ENCODE measurements at regions not wholly inside any gene's neighbourhood (a gene's known extent, or its start where the extent isn't known, plus 50 kb on each side); places are given as distances from the start of the nearest gene placed in this dataset.

- peaks cover 0 to 4% (median 0%) of the 10 kb centered on the region in 9 donors for H3K4me1 ChIP-seq
- no peak for DNase-seq
- H3K27me3 ChIP-seq = no peaks in the 10 kb centered on the region
- TF ChIP-seq CTCF (IDR thresholded peaks at IDR 0.05) = no peak
- ATAC-seq = no peak
- intact Hi-C loops (cut with DNase I) = no loop called here
- no peaks in the 10 kb centered on the region for H3K9me3 ChIP-seq
- H3K36me3 ChIP-seq = no peaks in the 10 kb centered on the region
- no peak overlapping the region for H3K27ac ChIP-seq
- 93 to 96% methylated on average over 6 of the region's 6 CpGs for WGBS, 2 donors
- no peak overlapping the region for H3K4me3 ChIP-seq
These were observed 90.9 kb upstream of the CERS6 start for GRCh38 chr2:168365094-168365621.

GRCh38 chr2:168369031-168369430 lies 87.0 kb upstream of the CERS6 start:
- WGBS, 2 donors = 94 to 96% methylated on average over 2 of the region's 2 CpGs
- Histone ChIP-seq H3K4me1 (peaks cover 0 to 4% (median 0%) of the 10 kb centered on the region in 9 donors), H3K9me3 (peaks cover 0 to 24% (median 0%) of the 10 kb centered on the region in 11 donors), H3K36me3 (no peaks in the 10 kb centered on the region), H3K27ac (no peak overlapping the region), H3K27me3 (no peaks in the 10 kb centered on the region), H3K4me3 (no peak overlapping the region)
- TF ChIP-seq CTCF (IDR thresholded peaks at IDR 0.05) = no peak
- ATAC-seq (no peak), DNase-seq (no peak)
- intact Hi-C loops (cut with DNase I) = no loop called here

- Histone ChIP-seq H3K4me1 (no peaks in the 10 kb centered on the region), H3K36me3 (no peaks in the 10 kb centered on the region), H3K4me3 (no peak overlapping the region), H3K27ac (no peak overlapping the region), H3K27me3 (no peaks in the 10 kb centered on the region), H3K9me3 (peaks cover 0 to 32% (median 2%) of the 10 kb centered on the region in 11 donors)
- intact Hi-C loops (cut with DNase I) = no loop called here
- DNase-seq = no peak
- 81 to 88% methylated on average over 4 of the region's 4 CpGs for WGBS, 2 donors
- TF ChIP-seq CTCF (IDR thresholded peaks at IDR 0.05) = no peak
- ATAC-seq = no peak
These were observed 84.6 kb upstream of the CERS6 start for GRCh38 chr2:168371273-168372019.

GRCh38 chr2:168373468-168373867 lies 82.6 kb upstream of the CERS6 start:
- no peak for TF ChIP-seq CTCF (IDR thresholded peaks at IDR 0.05)
- WGBS, 2 donors = 92 to 95% methylated on average over 2 of the region's 2 CpGs

More at GRCh38 chr2:168373468-168373867, 82.6 kb upstream of the CERS6 start:
- no peak for ATAC-seq
- Histone ChIP-seq H3K36me3 (no peaks in the 10 kb centered on the region), H3K4me1 (no peaks in the 10 kb centered on the region), H3K4me3 (no peak overlapping the region), H3K9me3 (peaks cover 0 to 42% (median 8%) of the 10 kb centered on the region in 11 donors), H3K27ac (no peak overlapping the region), H3K27me3 (no peaks in the 10 kb centered on the region)
- intact Hi-C loops (cut with DNase I) = no loop called here
- DNase-seq = no peak

All from heart right ventricle (tissue), 16 donors.